H1 (cell line): ENCODE measurements at regions not wholly inside any gene's neighbourhood (a gene's known extent, or its start where the extent isn't known, plus 50 kb on each side); places are given as distances from the start of the nearest gene placed in this dataset.

Source experiments
- ATF2 ChIP-seq: IDR thresholded peaks from 2 replicates; pipeline ENCODE4 v1.6.1; 2012; ENCODE audit warnings: low read length, inconsistent platforms
- CREB1 ChIP-seq: IDR thresholded peaks from 2 replicates; pipeline ENCODE4 v1.6.1; 2012; ENCODE audit warnings: inconsistent platforms
- CTCF ChIP-seq, 3 experiments: IDR thresholded peaks; 1 replicate in 2 of 3; 2 replicates in 1 of 3; pipeline versions ENCODE4 v1.5.1 to v1.6.1; 2011; ENCODE audit warnings: low read length in 3 of 3, mild to moderate bottlenecking in 3 of 3, inconsistent platforms in 2 of 3, low read depth in 1 of 3, moderate library complexity in 1 of 3; ENCODE audit not compliant: insufficient read depth in 1 of 3; ENCODE audit errors: control extremely low read depth in 1 of 3
- EZH2 ChIP-seq: fragments of 200-600 bp; sonication (generic); IDR thresholded peaks from 2 replicates; pipeline ENCODE4 v1.7.1; 2012; ENCODE audit warnings: low read depth, mild to moderate bottlenecking, moderate library complexity, low read length, inconsistent platforms; ENCODE audit not compliant: severe bottlenecking
- HDAC2 ChIP-seq, 2 experiments: fragments of 300-600 bp in 1 of 2; sonication (generic) in 1 of 2; IDR thresholded peaks; 2 replicates each; pipeline ENCODE4 v1.6.1; 2011 to 2012; ENCODE audit warnings: low read depth in 2 of 2, low read length in 2 of 2, mild to moderate bottlenecking in 2 of 2, moderate library complexity in 2 of 2, borderline replicate concordance in 1 of 2, inconsistent platforms in 1 of 2
- MAFK ChIP-seq: IDR thresholded peaks from 2 replicates; pipeline ENCODE4 v1.6.1; 2012; ENCODE audit warnings: low read depth, mild to moderate bottlenecking, improper control_type of control experiment, low read length
- RAD21 ChIP-seq, 2 experiments: IDR thresholded peaks in 1 of 2; conservative IDR thresholded peaks in 1 of 2; 2 replicates each; pipeline ENCODE4 v1.6.1; 2011; ENCODE audit warnings: low read depth in 2 of 2, low read length in 2 of 2, improper control_type of control experiment in 1 of 2, inconsistent platforms in 1 of 2, mild to moderate bottlenecking in 1 of 2, moderate library complexity in 1 of 2
- RNF2 ChIP-seq: fragments of 200-900, 300-1000 bp; sonication (generic); IDR thresholded peaks from 2 replicates; pipeline ENCODE4 v1.7.1; 2016; ENCODE audit warnings: borderline replicate concordance, low read depth, mild to moderate bottlenecking, antibody characterized with exemption, low read length; ENCODE audit not compliant: poor library complexity, severe bottlenecking; ENCODE audit errors: missing control alignments
- RXRA ChIP-seq: IDR thresholded peaks from 2 replicates; pipeline ENCODE4 v1.6.1; 2011; ENCODE audit warnings: low read depth, mild to moderate bottlenecking, low read length, moderate library complexity; ENCODE audit not compliant: insufficient read depth
- SUZ12 ChIP-seq: fragments of 200-600 bp; sonication (generic); IDR thresholded peaks from 2 replicates; pipeline ENCODE4 v1.6.1; 2012; ENCODE audit warnings: mild to moderate bottlenecking, inconsistent platforms, low read length, moderate library complexity, mixed read lengths
- TAF1 ChIP-seq: IDR thresholded peaks from 2 replicates; pipeline ENCODE4 v1.6.1; 2011; ENCODE audit warnings: mild to moderate bottlenecking, low read depth, low read length
- USF2 ChIP-seq: IDR thresholded peaks from 2 replicates; pipeline ENCODE4 v1.6.1; 2011; ENCODE audit warnings: low read length, improper control_type of control experiment
- TF ChIP-seq, protein P1 (sequence below): IDR thresholded peaks from 2 replicates; pipeline ENCODE4 v1.6.1; 2012; ENCODE audit warnings: inconsistent platforms

- TF ChIP-seq CTCF (IDR thresholded peaks at IDR 0.05; ENCODE audit: control extremely low read depth in 1 of 3, insufficient read depth in 1 of 3, low read depth in 1 of 3, low read length in 3 of 3) (peak; percentile 51 to 100 (median 100)), TAF1 (no peak), CREB1 (no peak), ATF2 (no peak), RNF2 (no peak), MAFK (no peak), EZH2 (no peak), RAD21 (IDR thresholded peaks at IDR 0.05 in 1 of 2, conservative IDR thresholded peaks at IDR 0.05 in 1 of 2; ENCODE audit: low read depth in 2 of 2, low read length in 2 of 2) (peak; percentile 99 to 100), USF2 (no peak), SUZ12 (no peak), HDAC2 (IDR thresholded peaks at IDR 0.05; ENCODE audit: borderline replicate concordance in 1 of 2, low read depth in 2 of 2, low read length in 2 of 2) (no peak), RXRA (no peak)
- TF ChIP-seq, protein P1, sequence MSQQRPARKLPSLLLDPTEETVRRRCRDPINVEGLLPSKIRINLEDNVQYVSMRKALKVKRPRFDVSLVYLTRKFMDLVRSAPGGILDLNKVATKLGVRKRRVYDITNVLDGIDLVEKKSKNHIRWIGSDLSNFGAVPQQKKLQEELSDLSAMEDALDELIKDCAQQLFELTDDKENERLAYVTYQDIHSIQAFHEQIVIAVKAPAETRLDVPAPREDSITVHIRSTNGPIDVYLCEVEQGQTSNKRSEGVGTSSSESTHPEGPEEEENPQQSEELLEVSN, result no peak
Measured at GRCh38 chr17:34199932-34200534, 55.1 kb upstream of the CCL2 start.
